Right lobe of liver (tissue), 6 donors: ENCODE measurements at regions not wholly inside any gene's neighbourhood (a gene's known extent, or its start where the extent isn't known, plus 50 kb on each side); places are given as distances from the start of the nearest gene placed in this dataset.

Experiments used
- ATAC-seq, 4 donors: fragments of 200-7000 bp; cut with Tn5 transposase; one replicate each; pipeline ENCODE4 v1.9.1; 2020; ENCODE audit warnings: mild to moderate bottlenecking in 4 of 4, moderate library complexity in 4 of 4
- DNase-seq, 3 donors: peaks; one replicate each; pipeline ENCODE4 v3.0.0-alpha.2; 2020
- H3K27ac ChIP-seq, 3 donors: fragments of 200-600 bp; one replicate each; pipeline ENCODE4 v1.8.0; 2022
- H3K27me3 ChIP-seq, 2 donors: fragments of 200-600 bp; one replicate each; pipeline ENCODE4 v1.8.0; 2022
- H3K36me3 ChIP-seq, 4 donors: fragments of 200-600 bp; sonication (generic) in 1 of 4; one replicate each; pipeline versions ENCODE4 v1.5.1 to v1.8.0; 2017 to 2022; ENCODE audit warnings: control low read depth in 1 of 4
- H3K4me1 ChIP-seq, 4 donors: fragments of 200-600 bp; sonication (generic) in 1 of 4; one replicate each; pipeline versions ENCODE4 v1.5.1 to v1.8.0; 2017 to 2022; ENCODE audit warnings: control low read depth in 1 of 4
- H3K4me3 ChIP-seq, 3 donors: fragments of 200-600 bp; one replicate each; pipeline ENCODE4 v1.8.0; 2022
- H3K9me3 ChIP-seq, 4 donors: fragments of 200-600 bp; sonication (generic) in 1 of 4; one replicate each; pipeline versions ENCODE4 v1.5.1 to v1.8.0; 2017 to 2022; ENCODE audit warnings: control low read depth in 1 of 4
- POLR2A ChIP-seq: fragments of 450-650 bp; IDR thresholded peaks from one replicate; pipeline ENCODE4 v1.6.1; 2017; ENCODE audit warnings: antibody characterized with exemption, mild to moderate bottlenecking
- WGBS: methylation state at CpG from one replicate; pipeline ENCODE4 v1.1.6; 2018; ENCODE audit warnings: low coverage, low lambda C conversion rate; ENCODE audit not compliant: insufficient coverage; ENCODE audit errors: missing lambda C conversion rate; 5-methylcytosine and 5-hydroxymethylcytosine counted together
- intact Hi-C, 2 donors: fragments of 100-400 bp; cut with DNase I; formaldehyde crosslinking; loops; one replicate each; pipeline versions ENCODE4 v1.11.2 to v1.14.1; 2022
- TF ChIP-seq, protein P1 (sequence below), 4 donors: fragments of 200-600 bp in 3 of 4; fragments of 450-650 bp in 1 of 4; IDR thresholded peaks; one replicate each; pipeline versions ENCODE4 v1.5.1 to v1.8.0; 2016 to 2022; ENCODE audit warnings: antibody characterized with exemption in 4 of 4, mild to moderate bottlenecking in 2 of 4
- donor health status: DM: no; HTN: yes; CAD: no.
- donor health status: DM: no; HTN: no; CAD: no.
- donor health status: DM: no; HTN: no; CAD: no.
- donor health status: DM: no; HTN: yes; CAD: no.
- donor health status: DM: no; HTN: yes; CAD: no.

DNA sequence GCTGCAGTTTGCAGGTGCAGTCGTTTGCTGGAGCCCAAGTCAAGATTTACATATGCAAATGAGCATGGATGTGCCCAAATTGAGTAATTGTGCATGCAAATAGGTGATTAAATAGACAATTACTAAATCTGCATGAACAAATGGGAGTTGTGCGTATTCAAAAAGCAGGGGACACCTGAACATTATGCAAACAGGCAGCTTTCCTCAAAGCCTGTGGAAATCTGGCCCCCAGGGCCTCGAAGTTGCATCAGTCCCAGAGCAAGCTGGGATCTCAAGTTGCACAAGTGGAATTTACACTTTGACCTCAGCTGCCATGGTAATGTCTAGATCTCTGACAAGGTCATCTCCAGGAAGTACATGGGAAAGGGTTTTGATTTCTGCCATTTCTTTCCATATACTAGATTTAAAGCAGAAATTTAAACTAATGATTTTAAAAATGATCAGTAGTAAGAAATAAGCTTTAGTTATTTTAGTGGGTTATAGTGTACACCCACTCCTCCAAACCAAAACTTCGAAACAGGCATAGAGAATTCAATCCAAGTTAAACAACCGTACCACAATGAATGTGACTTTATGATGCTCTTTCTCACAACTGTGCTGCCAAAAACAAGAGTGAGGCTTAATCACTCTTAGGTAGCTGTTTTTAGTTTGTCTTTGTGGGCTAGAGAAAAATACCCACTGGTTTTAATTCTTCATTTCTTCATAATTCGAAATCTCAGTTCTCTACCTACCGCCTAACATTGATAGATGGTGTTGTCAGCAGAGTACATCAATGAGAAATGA lies 110.7 kb downstream of the RND3 start:
- no peaks in the 10 kb centered on the region for H3K36me3 ChIP-seq
- peaks cover 0 to 22% (median 4%) of the 10 kb centered on the region in 4 donors for H3K4me1 ChIP-seq
- H3K27me3 ChIP-seq = no peaks in the 10 kb centered on the region
- 51% methylated on average over 7 of the region's 7 CpGs for WGBS
- intact Hi-C loops = no loop called here
- H3K9me3 ChIP-seq = no peaks in the 10 kb centered on the region
- ATAC-seq (peak; percentile 65 to 99 (median 84)), DNase-seq (peak; percentile 29 to 60 (median 52))
- H3K4me3 ChIP-seq = no peak overlapping the region
- TF ChIP-seq, protein P1, sequence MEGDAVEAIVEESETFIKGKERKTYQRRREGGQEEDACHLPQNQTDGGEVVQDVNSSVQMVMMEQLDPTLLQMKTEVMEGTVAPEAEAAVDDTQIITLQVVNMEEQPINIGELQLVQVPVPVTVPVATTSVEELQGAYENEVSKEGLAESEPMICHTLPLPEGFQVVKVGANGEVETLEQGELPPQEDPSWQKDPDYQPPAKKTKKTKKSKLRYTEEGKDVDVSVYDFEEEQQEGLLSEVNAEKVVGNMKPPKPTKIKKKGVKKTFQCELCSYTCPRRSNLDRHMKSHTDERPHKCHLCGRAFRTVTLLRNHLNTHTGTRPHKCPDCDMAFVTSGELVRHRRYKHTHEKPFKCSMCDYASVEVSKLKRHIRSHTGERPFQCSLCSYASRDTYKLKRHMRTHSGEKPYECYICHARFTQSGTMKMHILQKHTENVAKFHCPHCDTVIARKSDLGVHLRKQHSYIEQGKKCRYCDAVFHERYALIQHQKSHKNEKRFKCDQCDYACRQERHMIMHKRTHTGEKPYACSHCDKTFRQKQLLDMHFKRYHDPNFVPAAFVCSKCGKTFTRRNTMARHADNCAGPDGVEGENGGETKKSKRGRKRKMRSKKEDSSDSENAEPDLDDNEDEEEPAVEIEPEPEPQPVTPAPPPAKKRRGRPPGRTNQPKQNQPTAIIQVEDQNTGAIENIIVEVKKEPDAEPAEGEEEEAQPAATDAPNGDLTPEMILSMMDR (IDR thresholded peaks at IDR 0.05) = no peak
- TF ChIP-seq POLR2A = no peak
- no peak overlapping the region for H3K27ac ChIP-seq

DNA sequence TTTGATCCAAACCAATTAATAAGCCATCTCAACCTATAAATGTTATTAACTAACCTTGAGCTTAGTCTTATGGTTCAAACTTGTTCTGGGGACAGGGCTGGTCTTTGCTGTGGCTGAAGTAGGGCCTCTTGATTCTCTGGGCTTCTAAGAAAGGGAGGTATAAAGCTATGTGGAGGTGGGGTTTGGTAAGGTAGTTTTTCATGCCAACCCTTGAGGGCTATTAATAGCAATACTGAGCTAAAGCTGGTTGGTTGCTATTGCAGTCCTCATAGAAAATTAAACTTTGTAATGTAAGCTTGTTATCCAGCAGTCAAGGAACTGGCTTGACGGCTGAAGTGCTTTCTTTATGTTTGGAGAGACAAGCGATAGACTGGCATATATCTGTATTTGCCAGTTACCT lies 112.1 kb downstream of the RND3 start:
- no peak for ATAC-seq
- no peak overlapping the region for H3K4me3 ChIP-seq
- H3K27ac ChIP-seq = no peak overlapping the region
- no peak for DNase-seq
- TF ChIP-seq POLR2A = no peak
- TF ChIP-seq, protein P1 (IDR thresholded peaks at IDR 0.05) = no peak
- H3K4me1 ChIP-seq = peaks cover 0 to 24% (median 9%) of the 10 kb centered on the region in 4 donors
- intact Hi-C loops = no loop called here
- no peaks in the 10 kb centered on the region for H3K9me3 ChIP-seq
- no peaks in the 10 kb centered on the region for H3K36me3 ChIP-seq
- 74% methylated on average over 2 of the region's 2 CpGs for WGBS
- no peaks in the 10 kb centered on the region for H3K27me3 ChIP-seq

DNA sequence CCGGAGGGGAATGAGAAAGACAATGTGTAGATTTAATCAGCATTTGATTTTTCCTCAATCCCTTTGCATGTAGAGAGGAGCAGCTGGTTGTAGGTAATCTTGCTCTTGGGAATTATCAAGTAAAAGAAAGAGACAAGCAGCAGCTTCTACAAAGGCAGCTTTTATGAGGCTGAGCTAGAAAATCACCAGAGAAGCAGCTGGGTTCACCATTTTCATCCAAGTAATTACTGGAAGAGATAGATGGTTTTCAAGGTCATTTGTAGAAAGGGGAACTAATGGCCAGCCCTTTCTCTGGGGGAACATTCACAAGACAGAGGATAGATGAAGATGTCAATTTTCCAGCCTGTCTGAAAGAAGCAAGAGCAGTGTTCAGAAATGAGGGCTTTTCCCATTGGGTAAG lies 113.0 kb downstream of the RND3 start:
- H3K36me3 ChIP-seq = no peaks in the 10 kb centered on the region
- intact Hi-C loops = no loop called here
- no peak overlapping the region for H3K27ac ChIP-seq
- TF ChIP-seq POLR2A = no peak
- TF ChIP-seq, protein P1 (IDR thresholded peaks at IDR 0.05) = no peak
- H3K9me3 ChIP-seq = no peaks in the 10 kb centered on the region
- ATAC-seq (no peak), DNase-seq (no peak)
- H3K4me1 ChIP-seq = peaks cover 0 to 24% (median 10%) of the 10 kb centered on the region in 4 donors
- WGBS = 87% methylated on average over 1 of the region's 1 CpG
- no peaks in the 10 kb centered on the region for H3K27me3 ChIP-seq
- H3K4me3 ChIP-seq = no peak overlapping the region

DNA sequence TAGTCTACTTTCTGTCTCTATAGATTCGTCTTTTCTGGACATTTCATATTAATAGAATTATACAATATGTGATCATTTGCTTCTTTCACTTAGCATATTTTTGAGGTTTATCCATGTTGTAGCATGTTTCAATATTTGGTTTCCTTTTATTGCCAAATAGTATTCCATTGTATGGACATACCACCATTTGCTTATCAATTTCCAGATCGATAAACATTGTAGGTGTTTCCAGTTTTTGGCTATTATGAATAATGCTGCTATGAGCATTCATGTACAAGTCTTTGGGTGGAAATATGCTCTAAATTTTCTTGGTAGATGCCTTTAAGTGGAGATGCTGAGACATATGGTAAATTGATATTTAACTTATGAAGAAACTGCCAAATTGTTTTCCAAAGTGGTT lies 114.1 kb downstream of the RND3 start:
- H3K9me3 ChIP-seq = no peaks in the 10 kb centered on the region
- DNase-seq (no peak), ATAC-seq (no peak)
- H3K36me3 ChIP-seq = no peaks in the 10 kb centered on the region
- TF ChIP-seq, protein P1 (IDR thresholded peaks at IDR 0.05) = no peak
- TF ChIP-seq POLR2A = no peak
- no peaks in the 10 kb centered on the region for H3K27me3 ChIP-seq
- intact Hi-C loops = no loop called here
- no peak overlapping the region for H3K4me3 ChIP-seq
- H3K4me1 ChIP-seq = peaks cover 0 to 24% (median 10%) of the 10 kb centered on the region in 4 donors
- WGBS = 90% methylated on average over 2 of the region's 2 CpGs
- H3K27ac ChIP-seq = no peak overlapping the region
